GM18502 (cell line): ENCODE measurements at regions not wholly inside any gene's neighbourhood (a gene's known extent, or its start where the extent isn't known, plus 50 kb on each side); places are given as distances from the start of the nearest gene placed in this dataset.

Source experiments
- ATAC-seq: cut with Tn5 transposase; IDR thresholded peaks from one replicate; pipeline ENCODE4 v1.9.1; 2021; ENCODE audit warnings: mild to moderate bottlenecking; ENCODE audit not compliant: unreplicated experiment, poor library complexity

DNA sequence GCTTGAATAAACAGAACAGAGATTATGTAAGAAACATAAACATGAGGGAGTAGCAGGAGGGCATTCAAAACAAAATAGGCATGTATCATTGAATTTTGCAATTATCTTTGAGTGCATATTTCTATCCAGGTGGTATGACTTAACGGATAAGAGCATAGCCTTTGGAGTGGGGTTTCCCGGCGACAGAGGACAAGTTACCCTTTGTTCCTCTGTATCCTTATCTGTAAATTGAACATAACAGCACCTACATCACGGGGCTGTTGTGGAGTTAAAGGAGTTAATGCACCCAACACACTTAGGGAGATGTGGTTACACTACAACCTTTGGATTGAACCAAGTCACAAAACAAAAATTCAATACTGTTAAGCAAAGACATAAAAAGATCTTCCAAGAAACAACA lies 314.6 kb upstream of the KIF2A start:
- no peak for ATAC-seq

DNA sequence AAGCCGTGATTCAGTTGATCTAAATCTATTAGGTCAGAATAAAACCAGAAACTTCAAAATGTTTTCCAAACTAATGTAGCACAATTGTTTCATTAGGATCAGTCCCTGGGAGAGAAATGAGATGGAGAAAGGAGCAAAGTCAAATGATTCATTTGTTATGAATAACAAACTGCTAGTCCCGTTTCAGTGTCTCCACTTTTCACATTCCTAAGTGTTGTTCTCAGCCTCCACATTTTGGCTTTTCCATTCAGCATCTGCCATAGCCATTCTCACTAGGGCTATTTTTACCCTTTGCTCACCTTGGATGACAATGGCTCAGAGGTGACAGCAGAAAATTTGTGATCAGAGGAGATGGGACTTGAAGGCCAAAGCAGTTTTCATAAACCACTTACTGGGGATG lies 314.1 kb upstream of the KIF2A start:
- no peak for ATAC-seq

DNA sequence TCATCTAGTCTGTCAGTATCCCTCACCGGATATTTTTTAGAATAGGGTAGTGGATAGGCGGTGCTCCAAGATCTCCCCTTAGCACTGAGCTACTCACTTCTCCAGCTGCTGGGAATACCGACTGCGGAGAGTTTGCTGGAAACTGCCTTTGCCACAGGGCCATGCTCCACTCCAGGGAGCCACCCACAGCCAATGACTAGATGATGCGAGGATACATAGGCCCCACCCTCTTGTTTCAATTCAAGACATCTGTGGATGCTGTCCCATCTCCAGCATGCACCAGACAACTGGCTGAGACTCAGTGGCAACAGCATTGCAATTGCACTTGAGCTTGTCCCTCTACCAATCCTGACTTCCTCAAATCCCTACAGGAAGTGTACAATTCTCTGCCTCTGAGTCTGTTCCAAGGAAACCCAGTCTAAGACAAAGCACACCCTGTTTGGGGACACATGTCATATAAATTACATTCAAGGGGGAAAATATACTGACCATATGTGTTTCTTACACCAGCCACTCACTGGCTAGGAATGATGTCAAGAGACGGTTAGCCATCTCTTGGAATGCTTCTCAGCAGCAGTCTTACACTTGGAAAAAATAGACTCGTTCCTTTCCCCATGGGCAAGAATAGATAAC lies 312.6 kb upstream of the KIF2A start:
- no peak for ATAC-seq

DNA sequence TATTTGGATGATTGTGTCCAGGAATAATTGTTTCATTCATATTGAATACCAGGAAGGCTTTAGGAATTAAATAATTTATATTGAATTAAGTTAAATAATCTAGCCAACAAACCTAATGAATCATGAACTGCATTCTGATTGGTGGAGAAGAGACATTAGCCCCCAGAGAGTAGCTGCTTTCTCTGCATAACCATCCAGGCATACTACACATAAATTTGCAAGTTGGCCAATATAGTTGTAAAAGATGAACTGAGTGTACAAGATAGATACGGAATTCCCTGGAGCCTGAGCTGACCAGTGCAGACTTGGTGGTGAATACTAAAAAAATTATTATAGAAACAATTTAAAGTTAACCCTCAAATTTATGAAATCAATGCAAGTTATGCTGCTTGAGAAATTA lies 311.8 kb upstream of the KIF2A start:
- no peak for ATAC-seq

DNA sequence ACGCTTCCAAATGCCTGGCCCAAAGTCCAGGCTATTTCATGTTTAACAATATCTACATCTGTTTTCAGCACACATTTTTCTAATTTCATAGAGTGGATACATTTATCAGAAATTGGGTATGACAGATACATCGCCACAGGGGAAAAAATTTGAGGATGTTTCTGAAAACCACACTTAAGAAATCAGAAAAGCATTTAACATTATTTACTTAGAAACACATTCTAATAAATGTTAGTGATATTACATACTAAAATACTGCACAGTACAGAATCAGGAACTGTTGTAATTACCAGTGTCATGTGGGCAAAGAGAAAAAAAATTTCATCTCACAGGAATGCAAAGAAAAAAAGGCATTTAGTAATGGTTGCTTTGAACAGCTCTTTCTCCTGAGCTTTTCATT lies 310.5 kb upstream of the KIF2A start:
- no peak for ATAC-seq

DNA sequence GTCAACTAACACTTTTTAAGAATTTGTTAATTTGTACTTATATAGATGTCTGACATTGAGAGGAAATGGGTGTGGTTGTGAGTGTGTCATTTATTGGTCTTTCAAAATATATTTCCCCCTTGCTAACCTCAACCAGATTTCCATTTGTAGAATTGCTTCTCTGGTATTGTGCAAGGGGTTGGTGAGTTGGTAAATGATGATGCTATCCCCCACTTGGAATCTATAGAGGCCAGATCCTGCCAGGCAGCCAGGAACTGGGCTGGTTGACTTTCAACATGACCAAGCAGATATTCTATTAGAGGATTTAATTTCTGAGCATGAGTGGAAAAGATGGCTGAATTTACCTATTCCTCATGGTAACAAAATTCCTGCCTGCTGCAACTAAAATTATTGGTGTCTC lies 306.6 kb upstream of the KIF2A start:
- ATAC-seq = no peak

DNA sequence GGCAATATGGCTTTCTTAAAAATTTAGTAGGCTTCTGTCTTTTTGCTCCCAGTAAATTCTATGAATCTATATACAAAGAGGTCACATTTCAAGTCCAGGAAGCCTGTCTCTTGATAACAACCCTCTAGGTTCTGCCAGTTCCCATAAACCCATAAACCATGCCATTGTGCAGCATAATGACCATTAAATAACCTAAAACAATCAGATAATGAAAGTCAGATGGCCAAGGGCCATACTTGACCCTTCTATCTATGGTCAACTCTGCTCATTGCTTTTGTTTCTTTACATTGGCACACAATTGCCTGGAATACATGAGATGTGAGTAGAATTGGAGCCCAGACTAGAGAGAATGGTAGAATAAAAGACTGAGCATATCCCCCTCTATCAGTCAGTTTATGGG lies 305.4 kb upstream of the KIF2A start:
- ATAC-seq = no peak

DNA sequence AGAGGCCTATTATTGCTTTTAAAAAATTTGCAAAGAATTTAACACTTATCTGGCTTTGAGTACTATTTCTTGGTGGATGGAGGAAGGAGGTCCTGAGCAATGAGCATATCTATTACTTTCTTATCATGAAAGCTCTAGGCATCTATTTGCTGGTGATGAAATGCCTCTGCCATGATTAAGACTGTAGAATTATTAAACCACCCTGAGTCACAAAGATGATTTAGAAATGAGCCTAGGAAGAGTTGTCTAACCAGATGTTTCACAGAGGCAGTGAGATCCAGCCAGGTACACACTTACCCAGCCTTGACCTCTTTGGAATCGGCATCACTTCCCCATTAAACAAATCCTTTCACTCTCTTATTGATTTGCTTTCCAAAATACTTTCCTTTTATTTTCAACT lies 304.4 kb upstream of the KIF2A start:
- no peak for ATAC-seq

DNA sequence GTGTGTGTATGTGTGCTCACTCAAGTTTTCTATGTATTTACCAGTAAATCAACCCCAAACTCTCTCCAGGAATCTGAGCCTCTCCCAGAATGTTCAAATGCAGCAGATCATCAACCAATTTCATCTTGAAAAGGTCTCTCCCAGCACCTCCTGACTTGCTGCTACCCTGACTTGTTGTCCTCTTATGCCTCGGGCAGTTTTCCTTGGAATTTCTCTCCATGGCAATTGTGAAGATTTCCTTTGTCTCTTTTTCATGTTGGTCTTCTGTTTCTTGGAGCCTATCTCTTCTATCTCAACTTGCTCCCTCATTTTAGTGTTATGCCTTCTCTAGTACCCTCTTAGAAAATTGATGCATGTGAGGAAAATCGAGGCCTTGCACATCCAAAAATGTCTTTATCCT lies 303.6 kb upstream of the KIF2A start:
- ATAC-seq = no peak

DNA sequence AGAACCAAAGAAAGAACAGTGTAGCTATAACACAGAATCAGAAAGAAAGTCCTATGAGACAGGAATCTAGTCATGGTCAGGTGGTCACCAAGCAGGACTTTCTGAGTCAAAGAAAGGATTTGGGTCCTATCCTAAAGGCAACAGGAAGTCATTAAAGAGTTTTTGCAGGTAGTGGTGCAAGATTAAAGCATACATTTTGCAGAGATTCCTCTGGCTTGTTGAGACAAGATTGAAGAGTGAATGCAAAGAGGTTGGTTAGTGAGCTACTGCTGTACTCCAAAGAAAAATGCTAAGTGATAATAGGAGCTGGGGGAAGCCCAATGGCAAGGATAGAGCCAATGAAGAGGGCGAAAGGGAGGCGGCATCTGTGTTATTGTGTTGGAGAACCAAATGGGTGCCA lies 300.5 kb upstream of the KIF2A start:
- no peak for ATAC-seq

DNA sequence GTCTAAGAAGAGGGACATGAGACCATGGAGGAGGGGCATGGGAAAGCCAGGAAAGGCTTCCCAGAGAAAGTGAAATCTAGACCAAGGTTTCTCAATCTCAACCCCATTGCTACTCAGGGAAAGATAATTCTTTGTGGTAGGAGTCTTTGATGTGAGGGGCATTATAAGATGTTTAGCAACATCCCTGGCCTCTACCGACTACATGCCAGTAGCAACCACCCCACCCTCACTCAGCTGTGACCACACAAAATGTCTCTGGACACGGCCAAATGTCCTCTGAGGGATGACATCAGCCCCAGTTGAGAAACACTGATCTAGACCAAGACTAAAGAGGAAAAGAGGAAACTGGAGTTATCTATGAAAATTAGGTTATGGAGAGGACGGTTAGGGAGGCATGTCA lies 298.5 kb upstream of the KIF2A start:
- no peak for ATAC-seq

DNA sequence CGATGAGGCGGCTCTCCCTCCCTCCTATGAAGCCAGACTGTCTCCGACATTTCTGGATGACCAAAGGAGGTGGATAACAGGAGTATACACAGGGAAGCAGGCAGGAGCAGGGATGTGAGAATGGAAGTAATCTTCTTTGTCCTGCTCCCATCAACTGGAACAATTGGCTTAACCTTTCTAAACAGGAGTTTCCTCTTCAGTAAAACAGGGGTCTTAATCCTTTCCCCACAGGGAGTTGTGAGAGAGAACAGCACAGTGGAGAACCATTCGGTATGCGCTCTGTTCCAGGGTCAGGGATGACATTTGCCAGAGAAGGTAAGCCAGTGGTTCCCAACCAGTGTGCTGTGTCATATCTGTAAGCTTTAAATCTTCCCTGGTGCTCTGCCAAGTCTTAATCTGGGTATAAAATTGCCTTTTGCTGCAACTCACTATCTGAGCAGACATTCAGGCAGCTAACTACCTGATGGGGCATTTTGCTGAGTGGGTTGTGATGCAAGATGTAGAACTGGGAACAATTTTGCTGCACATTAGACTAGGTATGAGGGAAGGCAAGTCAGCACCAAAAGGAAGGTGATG lies 294.8 kb upstream of the KIF2A start:
- ATAC-seq = no peak

DNA sequence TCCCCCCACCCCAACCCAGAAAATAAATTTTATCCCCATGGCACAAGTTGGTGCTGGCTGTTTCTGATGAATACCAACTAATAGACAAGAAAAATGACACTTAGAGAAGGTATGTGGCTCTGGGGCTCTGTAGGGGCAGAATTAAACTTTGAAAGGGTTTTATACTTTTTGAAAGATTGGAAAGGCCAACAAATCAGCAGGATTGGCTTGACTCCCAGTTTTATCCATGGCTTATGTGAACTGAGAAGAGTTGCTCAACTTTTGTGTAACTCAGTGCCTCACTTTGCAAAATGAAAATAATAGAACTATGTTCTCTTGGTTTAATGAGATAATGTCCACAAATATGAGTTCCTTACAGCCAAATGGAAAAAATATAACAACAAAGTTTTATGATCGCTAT lies 288.9 kb upstream of the KIF2A start:
- no peak for ATAC-seq

DNA sequence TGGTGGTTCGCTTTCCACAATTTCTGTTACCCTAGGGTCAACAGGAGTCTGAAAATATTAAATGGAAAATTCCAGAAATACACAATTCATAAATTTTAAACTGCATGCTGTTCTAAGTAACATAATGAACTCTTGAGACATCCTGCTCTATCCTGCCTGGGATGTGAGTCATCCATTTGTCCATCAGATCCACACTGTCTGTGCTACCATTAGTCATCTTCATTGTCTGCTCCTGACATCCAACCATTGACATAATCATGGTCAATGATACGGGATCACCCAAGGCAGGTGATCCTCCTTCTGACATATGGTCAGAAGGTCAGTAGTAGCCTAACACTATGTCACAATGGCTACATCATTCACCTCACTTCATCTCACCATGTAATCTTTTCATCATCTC lies 276.7 kb upstream of the KIF2A start:
- no peak for ATAC-seq

DNA sequence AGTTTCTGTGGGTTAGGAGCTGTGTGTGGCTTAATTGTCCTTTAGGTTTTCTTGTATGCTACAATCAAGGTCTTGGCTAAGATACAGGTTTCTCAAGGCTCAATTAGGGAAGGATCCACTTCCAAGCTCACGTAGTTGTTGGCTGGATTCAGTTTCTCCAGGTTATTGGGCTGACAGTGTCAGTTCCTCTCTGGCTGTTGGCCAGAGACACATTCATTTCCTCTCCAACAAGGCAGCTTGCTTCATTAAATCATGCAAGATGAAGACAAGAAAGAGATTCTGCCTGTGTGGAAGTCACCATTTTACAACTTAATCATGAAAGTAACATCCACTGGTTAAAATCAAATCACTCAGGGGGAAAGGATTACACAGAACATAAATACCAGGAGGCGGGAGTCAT lies 275.7 kb upstream of the KIF2A start:
- no peak for ATAC-seq

DNA sequence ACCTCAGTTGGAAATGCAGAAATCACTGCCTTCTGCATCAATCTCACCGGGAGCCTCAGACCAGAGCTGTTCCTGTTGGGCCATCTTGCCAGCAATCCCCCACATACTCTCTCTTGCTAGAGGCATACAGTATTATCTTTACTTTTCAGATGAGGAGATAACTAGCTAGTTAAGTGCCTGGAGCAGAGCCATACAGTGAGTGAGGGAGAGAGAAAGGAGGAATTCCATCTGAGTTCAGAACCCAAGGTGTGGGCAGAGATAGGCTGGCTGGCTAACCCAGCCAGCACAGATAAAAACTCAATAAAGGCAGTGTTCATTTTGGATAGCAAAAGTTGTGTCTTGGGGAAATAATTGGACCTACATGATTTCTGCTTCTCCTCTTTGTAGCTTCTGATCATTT lies 268.0 kb upstream of the KIF2A start:
- no peak for ATAC-seq

DNA sequence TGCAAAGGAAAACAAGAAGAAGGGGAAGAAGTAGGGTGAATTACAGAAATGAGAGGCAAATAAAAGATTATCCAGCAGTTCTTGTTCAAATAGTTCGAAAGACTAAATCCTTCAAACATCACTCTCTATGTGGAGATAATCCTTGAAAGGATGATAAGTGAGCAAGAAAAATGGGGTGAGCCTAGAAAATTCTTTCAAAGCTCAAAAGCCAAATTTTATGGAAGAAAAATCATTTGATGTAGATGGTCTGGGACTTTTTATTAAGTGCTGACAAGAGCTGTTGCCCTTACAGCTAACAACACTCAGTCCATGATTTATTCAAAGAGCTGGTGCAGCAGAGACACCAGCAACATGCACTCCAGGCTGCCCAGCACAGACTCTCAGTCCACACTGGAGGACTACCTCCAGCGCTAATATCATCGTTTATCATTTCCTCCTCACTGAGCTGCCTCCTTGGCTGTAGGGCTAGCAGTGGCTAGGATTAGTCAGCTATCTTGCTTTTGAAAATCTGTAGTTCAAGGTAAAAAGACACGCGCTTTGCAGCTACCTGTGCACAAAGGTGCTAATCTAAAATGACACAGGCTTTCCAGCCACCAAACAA lies 264.8 kb upstream of the KIF2A start:
- no peak for ATAC-seq

DNA sequence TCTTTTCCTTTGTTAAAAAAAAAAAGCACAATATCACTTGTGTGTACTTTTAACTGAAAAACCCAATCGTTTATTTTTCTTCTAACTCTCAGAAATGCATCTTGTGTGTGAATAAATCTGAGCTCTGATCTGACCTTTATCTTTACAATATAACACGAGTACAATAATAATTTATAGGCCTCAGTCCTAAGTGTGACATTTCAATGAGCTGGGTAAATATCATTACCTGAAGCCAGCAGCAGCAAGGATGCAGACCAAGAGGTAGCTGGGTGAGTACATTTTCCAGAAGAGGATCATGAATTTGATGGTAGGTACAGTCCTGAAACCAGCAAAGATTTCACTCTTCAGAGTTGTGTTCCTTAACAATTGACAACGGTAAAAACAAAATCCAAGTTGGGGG lies 264.0 kb upstream of the KIF2A start:
- ATAC-seq = no peak

DNA sequence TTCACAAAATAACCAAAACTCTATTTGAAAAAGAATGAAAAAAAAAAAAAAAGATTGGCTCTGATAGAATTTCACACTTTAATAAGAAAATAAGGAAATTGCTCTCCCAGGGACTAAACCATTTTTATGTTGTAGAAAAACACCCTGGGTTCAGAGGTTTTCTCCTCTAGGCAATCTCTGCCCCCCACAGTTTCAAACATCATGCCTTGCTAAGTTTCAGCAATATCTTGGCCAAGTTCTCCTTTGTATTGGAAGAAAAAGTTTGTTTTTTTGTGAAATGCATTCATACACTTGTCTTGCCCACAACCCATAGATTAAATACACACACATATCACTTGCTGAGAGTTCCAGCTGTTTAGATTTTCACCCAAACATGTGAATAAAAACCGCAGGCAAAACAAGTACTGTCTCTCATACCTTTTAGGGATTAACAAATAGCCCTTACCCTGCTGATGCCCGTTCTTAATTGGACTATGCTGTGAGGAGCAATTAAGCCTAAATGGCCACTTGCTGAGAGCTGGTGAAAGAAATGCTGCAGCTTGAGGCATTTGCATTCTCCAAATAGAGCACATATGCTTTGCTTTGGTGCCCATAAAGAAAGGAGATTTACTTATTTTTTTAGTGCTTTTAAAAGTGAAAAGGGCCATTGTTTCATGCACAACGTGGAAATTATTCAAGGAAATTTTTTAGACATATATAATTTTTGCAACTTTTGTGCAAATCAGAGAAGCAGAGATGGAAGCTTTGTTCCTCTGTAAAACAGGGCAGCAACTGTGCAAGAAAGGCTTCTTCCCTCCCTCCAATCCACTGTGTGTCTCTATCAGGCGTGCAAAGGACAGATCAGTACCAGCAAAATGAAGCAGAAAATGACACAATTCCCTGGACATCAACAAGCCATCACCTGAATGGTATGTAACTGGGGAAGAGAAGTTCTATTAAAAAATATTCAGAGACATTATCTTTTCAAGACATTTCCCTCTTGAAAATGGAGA lies 262.4 kb upstream of the KIF2A start:
- ATAC-seq = no peak

DNA sequence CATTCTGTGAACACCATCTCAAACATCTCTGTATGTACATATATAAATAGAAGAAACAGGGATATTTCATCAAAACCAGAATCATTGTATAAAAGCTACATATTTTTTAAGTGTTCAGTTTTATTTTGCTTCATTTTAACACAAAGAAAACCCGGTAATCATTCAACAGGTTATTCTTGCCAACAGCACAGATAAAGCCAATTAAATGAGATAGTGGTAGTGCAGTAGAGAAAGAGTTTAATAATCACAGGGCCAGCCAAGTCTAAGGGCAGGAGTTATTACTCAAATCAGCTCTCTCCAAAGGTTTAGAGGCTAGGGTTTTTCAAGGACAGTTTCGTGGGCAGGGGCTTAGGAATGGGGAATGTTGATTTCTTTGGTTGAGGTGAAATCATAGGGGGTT lies 261.0 kb upstream of the KIF2A start:
- ATAC-seq = no peak

DNA sequence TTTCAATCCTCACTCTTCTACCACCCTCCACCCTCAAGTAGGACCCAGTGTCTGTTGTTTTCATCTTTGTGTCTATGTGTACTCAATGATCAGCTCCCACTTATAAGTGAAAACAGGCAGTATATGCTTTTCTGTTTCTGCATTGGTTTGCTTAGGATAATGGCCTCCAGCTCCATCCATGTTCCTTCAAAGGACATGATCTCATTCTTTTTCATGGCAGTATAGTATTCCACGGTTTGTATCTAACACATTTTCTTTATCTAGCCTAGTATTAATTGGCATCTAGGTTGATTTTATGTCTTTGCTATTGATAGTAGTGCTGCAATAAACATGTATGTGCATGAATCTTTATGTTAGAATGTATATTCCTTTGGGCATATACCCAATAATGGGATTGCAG lies 259.8 kb upstream of the KIF2A start:
- no peak for ATAC-seq
